ENCODE measurements at regions not wholly inside any gene's neighbourhood (a gene's known extent, or its start where the extent isn't known, plus 50 kb on each side); places are given as distances from the start of the nearest gene placed in this dataset.
"Not testable (repeated sequence)": the region's sequence is repeated elsewhere in the genome, so short reads cannot be mapped to it uniquely, and the experiment has no call there.

DNA sequence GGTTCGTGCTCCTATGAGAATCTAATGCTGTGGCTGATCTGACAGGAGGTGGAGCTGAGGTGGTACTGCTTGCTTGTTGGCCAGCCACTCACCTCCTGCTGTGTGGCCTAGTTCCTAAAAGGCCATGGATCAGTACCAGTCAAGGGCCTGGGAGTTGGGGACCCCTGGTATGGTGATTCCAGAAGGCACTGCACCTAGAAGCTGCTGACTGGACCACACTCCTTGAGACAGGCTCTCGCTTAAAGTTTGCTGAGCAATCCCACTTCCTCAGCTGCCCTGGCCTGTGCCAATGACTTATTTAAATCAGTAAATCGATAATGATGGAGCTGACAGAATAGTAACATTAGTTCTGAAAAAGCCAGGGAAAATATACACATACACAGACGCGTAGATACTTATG, 98.6 kb upstream of the LYZL2 start:
- WGBS (ENCODE audit: insufficient coverage) = 100% methylated on average over 2 of the region's 5 CpGs
- Histone ChIP-seq H3K36me3 (ENCODE audit: control insufficient read depth, insufficient read depth, low read length) (no peaks in the 10 kb centered on the region), H3K4me3 (ENCODE audit: low read depth, low read length) (no peak overlapping the region), H3K27ac (ENCODE audit: low read depth, low read length) (no peak overlapping the region), H3K27me3 (ENCODE audit: control insufficient read depth, insufficient read depth, low read length) (no peaks in the 10 kb centered on the region), H3K4me1 (ENCODE audit: control insufficient read depth, insufficient read depth, low read length) (peaks cover 12% of the 10 kb centered on the region), H3K9me3 (ENCODE audit: control insufficient read depth, insufficient read depth, low read length) (no peaks in the 10 kb centered on the region)
- DNase-seq (ENCODE audit: low read depth in 4 of 6, low spot score in 6 of 6) = no peak

DNA sequence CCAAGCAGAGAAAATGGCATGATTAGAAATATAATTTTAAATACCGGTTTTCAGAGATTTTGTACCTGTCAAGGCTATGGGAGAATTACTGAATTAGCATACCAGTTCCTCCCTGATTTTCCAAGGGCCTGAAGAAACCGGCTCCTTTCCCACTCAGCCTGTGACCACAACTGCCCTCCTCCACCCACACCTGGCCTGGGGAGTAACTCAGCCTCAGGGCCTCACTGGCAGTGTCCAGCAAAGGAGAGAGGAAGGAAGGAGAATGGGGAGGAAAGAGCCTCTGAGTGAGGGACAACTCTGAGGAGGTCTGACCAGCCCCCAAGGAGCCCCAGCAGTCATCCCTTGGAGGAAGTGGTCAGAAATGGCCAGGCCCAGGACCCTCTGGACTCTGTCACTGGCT, 98.0 kb upstream of the LYZL2 start:
- WGBS (ENCODE audit: insufficient coverage) = no CpG with 5 or more reads among the region's 2 CpGs

DNA sequence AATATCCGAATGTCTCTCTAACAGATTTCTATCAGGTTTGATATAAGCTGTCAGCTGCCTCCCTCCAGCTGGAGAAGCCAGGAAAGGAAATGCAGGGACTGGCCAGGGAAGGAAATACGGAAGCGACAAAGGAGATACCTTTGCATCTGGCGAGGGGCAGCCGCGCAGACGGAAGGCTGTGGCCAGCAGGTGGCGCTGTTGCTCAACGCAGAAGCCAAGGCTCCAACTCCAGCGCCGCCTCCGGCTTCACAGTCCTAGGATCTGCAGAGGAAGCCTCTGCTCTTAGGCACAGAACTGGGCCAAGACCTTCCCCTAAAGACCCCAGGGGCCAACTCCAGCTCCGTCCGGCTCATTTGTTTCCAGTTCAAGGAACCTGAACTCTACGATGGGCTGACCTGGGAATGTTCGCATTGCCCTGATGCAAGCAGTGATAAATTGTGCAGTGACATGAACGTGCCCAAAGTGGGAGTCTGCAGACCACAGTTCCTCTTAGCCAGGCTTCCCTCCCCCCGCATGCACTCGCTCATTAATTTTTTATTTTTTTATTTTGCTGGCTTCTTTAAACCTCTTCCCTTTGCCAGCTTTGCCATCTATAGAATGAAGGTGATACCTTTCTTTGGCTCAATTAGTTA, 97.3 kb upstream of the LYZL2 start:
- under 1% methylated on average over 14 of the region's 19 CpGs for WGBS (ENCODE audit: insufficient coverage)
- not testable (repeated sequence) for H3K9me3 ChIP-seq (ENCODE audit: control insufficient read depth, insufficient read depth, low read length); H3K4me3 ChIP-seq (ENCODE audit: low read depth, low read length); H3K36me3 ChIP-seq (ENCODE audit: control insufficient read depth, insufficient read depth, low read length); H3K27ac ChIP-seq (ENCODE audit: low read depth, low read length); H3K27me3 ChIP-seq (ENCODE audit: control insufficient read depth, insufficient read depth, low read length)
- H3K4me1 ChIP-seq (ENCODE audit: control insufficient read depth, insufficient read depth, low read length) = peaks cover 12% of the 10 kb centered on the region
- peak; percentile 63 to 94 (median 73) for DNase-seq (ENCODE audit: low read depth in 4 of 6, low spot score in 6 of 6)

More for the DNA sequence above, 98.0 kb upstream of the LYZL2 start:
- DNase-seq (ENCODE audit: low read depth in 4 of 6, low spot score in 6 of 6) = no peak
- Histone ChIP-seq H3K4me1 (ENCODE audit: control insufficient read depth, insufficient read depth, low read length) (peaks cover 12% of the 10 kb centered on the region), H3K27me3 (ENCODE audit: control insufficient read depth, insufficient read depth, low read length) (no peaks in the 10 kb centered on the region), H3K9me3 (ENCODE audit: control insufficient read depth, insufficient read depth, low read length) (no peaks in the 10 kb centered on the region), H3K27ac (ENCODE audit: low read depth, low read length) (no peak overlapping the region), H3K4me3 (ENCODE audit: low read depth, low read length) (no peak overlapping the region), H3K36me3 (ENCODE audit: control insufficient read depth, insufficient read depth, low read length) (no peaks in the 10 kb centered on the region)

DNA sequence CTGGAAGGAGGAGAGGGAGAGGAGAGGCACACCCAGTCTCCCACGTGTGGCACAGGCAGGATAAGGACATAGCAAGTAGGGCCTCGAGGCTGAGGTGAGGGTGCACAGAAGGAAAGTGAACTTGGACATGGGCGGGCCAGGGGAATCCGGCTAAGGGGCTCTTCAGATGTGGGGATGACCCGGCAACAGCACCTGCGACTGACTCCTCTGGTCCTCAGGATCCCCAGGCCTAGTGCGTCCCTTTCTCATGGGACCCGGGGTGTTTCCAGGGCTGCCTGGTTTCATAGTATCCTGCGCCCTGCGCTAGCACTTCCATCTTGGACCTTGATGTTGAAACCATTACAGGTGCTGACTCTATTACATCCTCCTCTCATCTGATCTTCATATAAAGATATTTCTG, 96.1 kb upstream of the LYZL2 start:
- no peak overlapping the region for H3K27ac ChIP-seq (ENCODE audit: low read depth, low read length)
- 96% methylated on average over 10 of the region's 10 CpGs for WGBS (ENCODE audit: insufficient coverage)
- no peaks in the 10 kb centered on the region for H3K27me3 ChIP-seq (ENCODE audit: control insufficient read depth, insufficient read depth, low read length)
- no peaks in the 10 kb centered on the region for H3K9me3 ChIP-seq (ENCODE audit: control insufficient read depth, insufficient read depth, low read length)
- no peak overlapping the region for H3K4me3 ChIP-seq (ENCODE audit: low read depth, low read length)
- no peak for DNase-seq (ENCODE audit: low read depth in 4 of 6, low spot score in 6 of 6)
- H3K36me3 ChIP-seq (ENCODE audit: control insufficient read depth, insufficient read depth, low read length) = no peaks in the 10 kb centered on the region
- H3K4me1 ChIP-seq (ENCODE audit: control insufficient read depth, insufficient read depth, low read length) = peaks cover 12% of the 10 kb centered on the region

DNA sequence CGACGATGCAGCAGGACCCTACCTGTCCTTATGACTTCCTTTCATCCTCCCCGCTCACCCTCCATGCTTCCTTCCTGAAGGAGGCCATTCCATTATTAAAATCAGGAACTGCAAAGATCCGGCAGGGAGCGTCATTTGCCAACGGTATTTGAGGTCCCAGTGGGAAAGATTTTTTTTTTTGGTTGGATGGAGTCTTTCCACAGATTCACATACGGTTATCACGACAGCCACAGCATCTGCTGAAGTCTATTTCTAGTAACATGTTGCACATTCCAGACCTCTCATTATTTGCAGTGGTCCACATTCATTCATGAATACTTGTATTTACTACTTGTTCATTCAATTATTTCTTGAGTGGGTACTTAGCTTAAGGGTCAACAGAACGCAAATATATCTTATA, 94.7 kb upstream of the LYZL2 start:
- Histone ChIP-seq H3K4me1 (ENCODE audit: control insufficient read depth, insufficient read depth, low read length) (peaks cover 12% of the 10 kb centered on the region), H3K9me3 (ENCODE audit: control insufficient read depth, insufficient read depth, low read length) (no peaks in the 10 kb centered on the region), H3K27ac (ENCODE audit: low read depth, low read length) (no peak overlapping the region), H3K27me3 (ENCODE audit: control insufficient read depth, insufficient read depth, low read length) (no peaks in the 10 kb centered on the region), H3K4me3 (ENCODE audit: low read depth, low read length) (no peak overlapping the region), H3K36me3 (ENCODE audit: control insufficient read depth, insufficient read depth, low read length) (no peaks in the 10 kb centered on the region)
- no peak for DNase-seq (ENCODE audit: low read depth in 4 of 6, low spot score in 6 of 6)
- WGBS (ENCODE audit: insufficient coverage) = 100% methylated on average over 2 of the region's 9 CpGs

- Histone ChIP-seq H3K27ac (ENCODE audit: low read depth, low read length) (no peak overlapping the region), H3K4me1 (ENCODE audit: control insufficient read depth, insufficient read depth, low read length) (peaks cover 12% of the 10 kb centered on the region), H3K27me3 (ENCODE audit: control insufficient read depth, insufficient read depth, low read length) (no peaks in the 10 kb centered on the region), H3K36me3 (ENCODE audit: control insufficient read depth, insufficient read depth, low read length) (no peaks in the 10 kb centered on the region), H3K4me3 (ENCODE audit: low read depth, low read length) (no peak overlapping the region), H3K9me3 (ENCODE audit: control insufficient read depth, insufficient read depth, low read length) (no peaks in the 10 kb centered on the region)
- 63% methylated on average over 4 of the region's 10 CpGs for WGBS (ENCODE audit: insufficient coverage)
- peak in 1 of 6 donors; percentile 72 for DNase-seq (ENCODE audit: low read depth in 4 of 6, low spot score in 6 of 6)
Observed at GRCh38 chr10:30722956-30723620, 93.5 kb upstream of the LYZL2 start.

DNA sequence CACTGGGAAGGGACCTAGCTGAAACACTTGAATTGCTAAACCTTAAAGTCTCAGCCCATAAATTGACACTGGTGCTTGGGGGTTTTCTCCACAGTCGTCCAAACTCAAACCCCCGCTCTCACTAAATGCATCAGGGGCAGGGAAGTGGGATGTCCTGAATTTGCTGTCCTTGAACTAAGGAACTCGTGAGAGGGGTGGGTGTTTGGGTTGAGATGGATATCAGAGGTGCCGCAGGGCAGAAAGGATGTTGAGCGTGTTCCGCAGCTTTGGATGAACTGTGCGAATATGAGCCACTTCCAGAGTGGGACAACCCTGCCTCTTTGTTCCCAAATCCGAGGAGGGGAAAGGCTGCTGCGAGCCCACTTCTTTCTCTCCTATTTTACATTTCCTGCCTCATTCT, 90.3 kb upstream of the LYZL2 start:
- WGBS (ENCODE audit: insufficient coverage) = no CpG with 5 or more reads among the region's 9 CpGs
- DNase-seq (ENCODE audit: low read depth in 4 of 6, low spot score in 6 of 6) = no peak
- Histone ChIP-seq H3K27ac (ENCODE audit: low read depth, low read length) (no peak overlapping the region), H3K4me3 (ENCODE audit: low read depth, low read length) (no peak overlapping the region), H3K36me3 (ENCODE audit: control insufficient read depth, insufficient read depth, low read length) (no peaks in the 10 kb centered on the region), H3K9me3 (ENCODE audit: control insufficient read depth, insufficient read depth, low read length) (no peaks in the 10 kb centered on the region), H3K4me1 (ENCODE audit: control insufficient read depth, insufficient read depth, low read length) (no peaks in the 10 kb centered on the region), H3K27me3 (ENCODE audit: control insufficient read depth, insufficient read depth, low read length) (no peaks in the 10 kb centered on the region)

DNA sequence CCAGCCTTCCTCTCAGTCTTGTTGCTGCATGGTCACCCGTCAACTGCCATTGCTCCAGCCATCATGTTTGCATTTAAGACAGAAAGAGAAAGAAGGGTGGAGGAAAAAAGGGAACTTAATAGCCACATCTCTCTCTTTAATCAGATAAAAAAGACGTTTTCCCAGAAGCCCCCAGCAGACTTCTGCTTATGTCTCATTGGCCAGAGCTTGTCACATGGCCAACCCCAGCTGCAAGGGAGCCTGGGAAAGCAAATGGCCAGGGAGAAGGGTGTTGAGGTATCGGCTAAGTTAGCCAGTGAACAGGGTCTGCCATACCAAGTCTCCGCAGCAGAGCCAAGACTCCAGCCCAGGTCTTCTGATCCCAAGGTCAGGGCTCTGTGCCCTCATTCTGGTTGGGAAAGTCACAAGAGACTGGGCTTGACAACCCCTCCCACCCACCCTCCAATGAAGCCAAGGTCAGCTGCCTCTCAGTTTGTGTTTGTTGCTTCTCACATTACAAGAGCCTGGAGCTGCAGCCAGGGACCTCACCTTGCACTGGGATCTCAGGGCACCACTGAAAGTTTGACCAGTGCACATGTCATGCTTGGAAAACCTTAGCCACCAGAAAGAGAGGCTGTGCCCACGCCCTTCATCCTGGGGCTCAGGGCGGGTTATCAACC, 80.3 kb upstream of the LYZL2 start:
- DNase-seq (ENCODE audit: low read depth in 4 of 6, low spot score in 6 of 6) = no peak
- Histone ChIP-seq H3K27me3 (ENCODE audit: control insufficient read depth, insufficient read depth, low read length) (no peaks in the 10 kb centered on the region), H3K4me3 (ENCODE audit: low read depth, low read length) (no peak overlapping the region), H3K36me3 (ENCODE audit: control insufficient read depth, insufficient read depth, low read length) (no peaks in the 10 kb centered on the region), H3K9me3 (ENCODE audit: control insufficient read depth, insufficient read depth, low read length) (no peaks in the 10 kb centered on the region), H3K27ac (ENCODE audit: low read depth, low read length) (no peak overlapping the region), H3K4me1 (ENCODE audit: control insufficient read depth, insufficient read depth, low read length) (peaks cover 11% of the 10 kb centered on the region)
- WGBS (ENCODE audit: insufficient coverage) = 87% methylated on average over 4 of the region's 6 CpGs

- WGBS (ENCODE audit: insufficient coverage) = 89% methylated on average over 10 of the region's 10 CpGs
- Histone ChIP-seq H3K36me3 (ENCODE audit: control insufficient read depth, insufficient read depth, low read length) (no peaks in the 10 kb centered on the region), H3K9me3 (ENCODE audit: control insufficient read depth, insufficient read depth, low read length) (no peaks in the 10 kb centered on the region), H3K4me1 (ENCODE audit: control insufficient read depth, insufficient read depth, low read length) (peaks cover 11% of the 10 kb centered on the region), H3K27ac (ENCODE audit: low read depth, low read length) (no peak overlapping the region), H3K27me3 (ENCODE audit: control insufficient read depth, insufficient read depth, low read length) (no peaks in the 10 kb centered on the region), H3K4me3 (ENCODE audit: low read depth, low read length) (no peak overlapping the region)
- DNase-seq (ENCODE audit: low read depth in 4 of 6, low spot score in 6 of 6) = no peak
Observed at GRCh38 chr10:30709229-30709628, 79.7 kb upstream of the LYZL2 start.

DNA sequence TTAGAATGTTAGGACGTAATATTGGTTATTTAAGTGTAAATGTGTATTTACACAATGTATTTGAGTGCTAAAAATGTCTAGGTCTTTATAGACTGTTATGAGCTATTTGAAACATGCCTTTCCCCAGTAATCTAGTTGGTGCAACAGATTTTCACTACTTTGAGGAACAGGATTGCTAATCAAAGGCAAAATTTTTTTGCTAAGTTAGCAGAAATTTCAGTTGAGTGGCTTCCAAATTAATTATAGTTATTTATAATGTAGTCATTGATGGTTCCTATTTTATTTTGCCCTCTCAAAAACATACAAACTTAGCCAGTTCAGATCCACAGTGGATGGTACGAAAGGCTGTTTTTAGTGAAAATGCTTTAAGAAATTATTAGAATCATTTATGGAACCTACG, 78.7 kb upstream of the LYZL2 start:
- WGBS (ENCODE audit: insufficient coverage) = no CpG with 5 or more reads among the region's 3 CpGs
- peaks cover 11% of the 10 kb centered on the region for H3K4me1 ChIP-seq (ENCODE audit: control insufficient read depth, insufficient read depth, low read length)
- no peak for DNase-seq (ENCODE audit: low read depth in 4 of 6, low spot score in 6 of 6)

More for the DNA sequence above, 78.7 kb upstream of the LYZL2 start:
- H3K4me3 ChIP-seq (ENCODE audit: low read depth, low read length) = no peak overlapping the region
- no peaks in the 10 kb centered on the region for H3K27me3 ChIP-seq (ENCODE audit: control insufficient read depth, insufficient read depth, low read length)
- no peak overlapping the region for H3K27ac ChIP-seq (ENCODE audit: low read depth, low read length)
- H3K36me3 ChIP-seq (ENCODE audit: control insufficient read depth, insufficient read depth, low read length) = no peaks in the 10 kb centered on the region
- H3K9me3 ChIP-seq (ENCODE audit: control insufficient read depth, insufficient read depth, low read length) = no peaks in the 10 kb centered on the region
